H1 (cell line): ENCODE measurements at regions not wholly inside any gene's neighbourhood (a gene's known extent, or its start where the extent isn't known, plus 50 kb on each side); places are given as distances from the start of the nearest gene placed in this dataset.

Experiments
- GTF2F1 ChIP-seq: IDR thresholded peaks from 2 replicates; pipeline ENCODE4 v1.6.1; 2012; ENCODE audit warnings: low read depth, low read length, improper control_type of control experiment, borderline replicate concordance
- KDM4A ChIP-seq: IDR thresholded peaks from one replicate; pipeline ENCODE4 v1.7.1; 2012; ENCODE audit warnings: low read depth, mild to moderate bottlenecking, moderate library complexity, low read length, inconsistent platforms; ENCODE audit not compliant: severe bottlenecking
- SIX5 ChIP-seq: IDR thresholded peaks from 2 replicates; pipeline ENCODE4 v1.6.1; 2011; ENCODE audit warnings: mild to moderate bottlenecking, low read depth, low read length
- SRF ChIP-seq: IDR thresholded peaks from 2 replicates; pipeline ENCODE4 v1.6.1; 2011; ENCODE audit warnings: mild to moderate bottlenecking, low read depth, low read length, moderate library complexity
- TCF12 ChIP-seq: IDR thresholded peaks from 2 replicates; pipeline ENCODE4 v1.6.1; 2011; ENCODE audit warnings: low read depth, mild to moderate bottlenecking, low read length

DNA sequence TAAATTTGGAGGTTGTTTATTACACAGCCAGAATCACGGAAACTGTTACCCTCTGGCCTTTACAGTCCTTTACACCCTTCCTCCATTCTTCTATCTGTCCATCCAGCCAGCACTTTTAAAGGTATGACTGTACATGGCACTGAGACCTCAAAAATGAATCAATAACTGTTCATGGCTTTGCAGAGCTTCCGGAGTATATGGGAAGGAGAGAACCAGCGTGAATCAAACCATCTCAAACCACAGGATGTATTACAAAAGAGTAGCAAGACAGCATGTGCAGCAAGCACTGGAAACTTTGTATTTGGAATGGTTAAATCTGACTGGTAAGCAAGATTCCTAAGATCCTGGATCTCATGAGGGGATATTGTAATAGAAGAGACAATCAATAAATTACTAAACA lies 228.5 kb upstream of the CASK start (continued):
- no peak for TF ChIP-seq GTF2F1
- no peak for TF ChIP-seq KDM4A
- TF ChIP-seq SRF: no peak
- no peak for TF ChIP-seq TCF12
- no peak for TF ChIP-seq SIX5
